Spleen (tissue), 11 donors: ENCODE measurements at regions not wholly inside any gene's neighbourhood (a gene's known extent, or its start where the extent isn't known, plus 50 kb on each side); places are given as distances from the start of the nearest gene placed in this dataset.

Source experiments
- DNase-seq: peaks from one replicate; pipeline ENCODE4 v3.0.0-alpha.2; 2020
- H3K27ac ChIP-seq, 8 donors: fragments of 200-600 bp; sonication (generic) in 7 of 8; 1 replicate in 4 of 8; 2 replicates in 4 of 8; pipeline versions ENCODE4 v1.5.0 to v1.8.0; 2016 to 2021; ENCODE audit warnings: inconsistent platforms in 4 of 8, mild to moderate bottlenecking in 4 of 8, moderate library complexity in 1 of 8
- H3K27me3 ChIP-seq, 7 donors: fragments of 200-600 bp; sonication (generic) in 6 of 7; replicated peaks in 1 of 7; 1 replicate in 4 of 7; 2 replicates in 3 of 7; pipeline versions ENCODE4 v1.5.0 to v1.8.0; 2016 to 2021; ENCODE audit warnings: inconsistent platforms in 3 of 7, mild to moderate bottlenecking in 1 of 7
- H3K36me3 ChIP-seq, 6 donors: fragments of 200-600 bp; sonication (generic) in 5 of 6; 1 replicate in 4 of 6; 2 replicates in 2 of 6; pipeline versions ENCODE4 v1.5.0 to v1.8.0; 2016 to 2021; ENCODE audit warnings: inconsistent platforms in 2 of 6
- H3K4me1 ChIP-seq, 6 donors: fragments of 200-600 bp; sonication (generic) in 5 of 6; 1 replicate in 3 of 6; 2 replicates in 3 of 6; pipeline versions ENCODE4 v1.5.0 to v1.8.0; 2016 to 2021; ENCODE audit warnings: inconsistent platforms in 3 of 6
- H3K4me3 ChIP-seq, 8 donors: fragments of 200-600 bp; sonication (generic) in 7 of 8; 1 replicate in 4 of 8; 2 replicates in 4 of 8; pipeline versions ENCODE4 v1.5.0 to v1.8.0; 2016 to 2021; ENCODE audit warnings: inconsistent platforms in 4 of 8, mild to moderate bottlenecking in 4 of 8, moderate library complexity in 2 of 8
- H3K9me3 ChIP-seq, 8 donors: fragments of 200-600 bp; sonication (generic) in 7 of 8; 1 replicate in 4 of 8; 2 replicates in 4 of 8; pipeline versions ENCODE4 v1.5.0 to v1.8.0; 2016 to 2021; ENCODE audit warnings: inconsistent platforms in 4 of 8
- POLR2A ChIP-seq, 3 donors: fragments of 450-650 bp; IDR thresholded peaks; one replicate each; pipeline ENCODE4 v1.5.1; 2017; ENCODE audit warnings: antibody characterized with exemption in 3 of 3, mild to moderate bottlenecking in 1 of 3
- POLR2AphosphoS5 ChIP-seq, 3 donors: sonication (generic); formaldehyde crosslinking; IDR thresholded peaks; one replicate each; pipeline ENCODE4 v1.5.1; 2017; ENCODE audit warnings: antibody characterized with exemption in 3 of 3
- WGBS, 5 donors: extraction: QIAGEN DNeasy Blood & Tissue Kit in 3 of 5; methylation state at CpG; one replicate each; pipeline versions ENCODE4 v1.1.5 to v1.1.7; 2013 to 2018; 5-methylcytosine and 5-hydroxymethylcytosine counted together
- intact Hi-C: fragments of 100-400 bp; cut with DNase I; formaldehyde crosslinking; loops from one replicate; pipeline ENCODE4 v1.15.0; 2023; ENCODE audit warnings: low total_unique reads
- TF ChIP-seq, protein P1 (sequence below), 11 experiments: fragments of 200-600 bp in 7 of 11; fragments of 450-650 bp in 4 of 11; sonication (generic) in 4 of 11; IDR thresholded peaks in 8 of 11; conservative IDR thresholded peaks in 3 of 11; 1 replicate in 7 of 11; 2 replicates in 4 of 11; pipeline versions ENCODE4 v1.4.0 to v1.8.0; 2016 to 2021; ENCODE audit warnings: antibody characterized with exemption in 11 of 11, inconsistent platforms in 4 of 11, mild to moderate bottlenecking in 1 of 11
- donor health status: healthy with polysubstance abuse.
- donor health status: DM: no; HTN: no; CAD: no; lungs with moderate emphysema.
- donor health status: DM: no; HTN: no; CAD: no.
- donor health status: Bipolar disorder and iron deficiency.
- donor health status: healthy.
- donor health status: DM: no; HTN: no; CAD: no.
- donor health status: DM: yes; HTN: yes; CAD: no.

DNA sequence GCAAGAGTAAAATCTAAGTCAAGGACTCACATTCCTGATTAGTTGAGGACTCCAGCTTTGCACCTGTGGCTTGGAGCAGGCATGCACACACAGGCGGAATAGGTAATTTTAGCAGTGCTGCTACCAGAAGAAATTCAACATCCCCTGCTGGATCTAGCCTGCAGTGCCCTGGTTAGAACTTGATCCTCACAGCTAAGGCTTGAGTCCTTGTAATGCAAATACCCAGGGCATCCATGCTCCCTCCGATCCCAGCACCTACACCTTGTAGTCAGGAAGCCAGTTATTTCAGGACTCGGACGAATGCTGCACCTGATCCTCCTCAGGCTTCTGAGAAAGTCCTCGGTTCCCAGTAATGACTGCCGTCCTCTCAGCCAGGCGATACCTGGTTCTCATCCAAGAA is 309.0 kb upstream of the AMIGO2 start:
- WGBS, 5 donors: 83 to 98% (median 94%) methylated on average over 7 of the region's 7 CpGs
- no peaks in the 10 kb centered on the region for H3K36me3 ChIP-seq
- intact Hi-C loops: no loop called here
- peaks cover 11 to 40% (median 31%) of the 10 kb centered on the region in 6 donors for H3K4me1 ChIP-seq
- H3K27ac ChIP-seq: no peak overlapping the region
- no peaks in the 10 kb centered on the region for H3K9me3 ChIP-seq
- TF ChIP-seq POLR2A (IDR thresholded peaks at IDR 0.05) (no peak), POLR2AphosphoS5 (IDR thresholded peaks at IDR 0.05) (no peak)
- TF ChIP-seq, protein P1, sequence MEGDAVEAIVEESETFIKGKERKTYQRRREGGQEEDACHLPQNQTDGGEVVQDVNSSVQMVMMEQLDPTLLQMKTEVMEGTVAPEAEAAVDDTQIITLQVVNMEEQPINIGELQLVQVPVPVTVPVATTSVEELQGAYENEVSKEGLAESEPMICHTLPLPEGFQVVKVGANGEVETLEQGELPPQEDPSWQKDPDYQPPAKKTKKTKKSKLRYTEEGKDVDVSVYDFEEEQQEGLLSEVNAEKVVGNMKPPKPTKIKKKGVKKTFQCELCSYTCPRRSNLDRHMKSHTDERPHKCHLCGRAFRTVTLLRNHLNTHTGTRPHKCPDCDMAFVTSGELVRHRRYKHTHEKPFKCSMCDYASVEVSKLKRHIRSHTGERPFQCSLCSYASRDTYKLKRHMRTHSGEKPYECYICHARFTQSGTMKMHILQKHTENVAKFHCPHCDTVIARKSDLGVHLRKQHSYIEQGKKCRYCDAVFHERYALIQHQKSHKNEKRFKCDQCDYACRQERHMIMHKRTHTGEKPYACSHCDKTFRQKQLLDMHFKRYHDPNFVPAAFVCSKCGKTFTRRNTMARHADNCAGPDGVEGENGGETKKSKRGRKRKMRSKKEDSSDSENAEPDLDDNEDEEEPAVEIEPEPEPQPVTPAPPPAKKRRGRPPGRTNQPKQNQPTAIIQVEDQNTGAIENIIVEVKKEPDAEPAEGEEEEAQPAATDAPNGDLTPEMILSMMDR (IDR thresholded peaks at IDR 0.05 in 8 of 11, conservative IDR thresholded peaks at IDR 0.05 in 3 of 11): no peak
- no peaks in the 10 kb centered on the region for H3K27me3 ChIP-seq
- no peak overlapping the region for H3K4me3 ChIP-seq
- DNase-seq: no peak

DNA sequence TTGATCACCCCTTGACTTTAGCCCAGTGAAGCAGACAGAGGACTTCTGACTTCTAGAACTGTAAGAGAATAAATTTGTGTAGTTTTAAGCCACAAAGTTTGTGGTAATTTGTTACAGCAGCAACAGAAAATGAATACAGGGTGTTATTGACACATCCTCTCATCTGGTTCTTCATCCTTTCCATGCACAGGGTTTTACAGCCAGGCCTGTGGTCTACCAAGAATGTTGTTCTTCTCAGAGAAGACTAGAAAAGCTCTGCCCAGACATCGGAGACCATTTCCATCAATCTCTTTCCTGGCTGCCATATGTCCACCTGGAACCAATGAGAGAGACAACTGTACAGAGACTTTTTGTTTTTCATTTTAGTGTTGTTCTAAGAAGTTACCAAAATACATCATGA is 308.2 kb upstream of the AMIGO2 start:
- Histone ChIP-seq H3K27me3 (no peaks in the 10 kb centered on the region), H3K9me3 (no peaks in the 10 kb centered on the region), H3K4me3 (no peak overlapping the region), H3K36me3 (no peaks in the 10 kb centered on the region), H3K27ac (peak overlapping the region in 1 of 8 donors; percentile 10), H3K4me1 (peaks cover 4 to 40% (median 25%) of the 10 kb centered on the region in 6 donors)
- WGBS, 5 donors: 68 to 94% (median 86%) methylated on average over 1 of the region's 1 CpG
- TF ChIP-seq POLR2AphosphoS5 (IDR thresholded peaks at IDR 0.05) (no peak), POLR2A (IDR thresholded peaks at IDR 0.05) (no peak)
- TF ChIP-seq, protein P1 (IDR thresholded peaks at IDR 0.05 in 8 of 11, conservative IDR thresholded peaks at IDR 0.05 in 3 of 11): no peak
- intact Hi-C loops: no loop called here
- DNase-seq: no peak

DNA sequence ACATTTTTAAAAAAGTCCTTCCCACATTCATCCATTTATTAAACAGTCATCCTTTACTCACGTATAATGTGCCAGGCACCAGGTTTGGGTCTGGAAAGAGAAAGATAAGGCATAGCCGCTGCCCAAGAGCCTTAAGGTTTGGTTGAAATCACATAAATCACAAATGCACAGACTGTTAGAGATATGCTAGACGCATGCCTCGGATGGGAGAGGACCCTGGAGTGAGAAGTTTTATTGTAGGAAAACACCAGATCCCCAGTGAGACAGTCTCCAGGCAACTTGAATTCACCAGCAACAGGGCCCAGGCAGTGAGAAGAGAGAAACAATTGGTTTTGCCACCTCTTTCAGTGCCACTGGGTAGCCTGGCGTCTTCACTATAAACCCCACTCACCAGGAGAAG is 305.9 kb upstream of the AMIGO2 start:
- Histone ChIP-seq H3K4me3 (no peak overlapping the region), H3K9me3 (peaks cover 0 to 10% (median 0%) of the 10 kb centered on the region in 8 donors), H3K4me1 (peaks cover 0 to 23% (median 13%) of the 10 kb centered on the region in 6 donors), H3K27ac (no peak overlapping the region), H3K36me3 (no peaks in the 10 kb centered on the region), H3K27me3 (no peaks in the 10 kb centered on the region)
- TF ChIP-seq POLR2AphosphoS5 (IDR thresholded peaks at IDR 0.05) (no peak), POLR2A (IDR thresholded peaks at IDR 0.05) (no peak)
- TF ChIP-seq, protein P1 (IDR thresholded peaks at IDR 0.05 in 8 of 11, conservative IDR thresholded peaks at IDR 0.05 in 3 of 11): no peak
- intact Hi-C loops: no loop called here
- WGBS, 5 donors: 84 to 95% (median 93%) methylated on average over 5 of the region's 5 CpGs
- DNase-seq: no peak

DNA sequence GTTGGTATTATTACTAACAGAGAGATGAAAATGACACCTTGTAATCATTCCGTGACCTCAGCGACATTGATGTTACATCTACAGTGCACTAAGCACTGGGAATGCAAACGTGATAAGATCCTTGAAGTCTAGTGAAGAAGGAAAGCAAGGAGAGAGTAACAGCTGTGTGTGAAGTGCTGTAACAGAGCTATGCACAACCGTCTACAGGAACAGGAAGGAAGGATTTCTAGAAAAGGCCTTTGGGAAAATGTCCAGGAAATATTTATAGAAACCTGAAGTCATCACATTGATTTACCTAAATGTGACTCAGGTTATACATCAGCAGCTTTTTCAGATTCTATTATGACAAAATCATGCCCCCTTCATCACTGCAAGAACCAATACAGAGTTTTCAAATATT is 304.2 kb upstream of the AMIGO2 start:
- WGBS, 5 donors: 44 to 51% (median 47%) methylated on average over 4 of the region's 4 CpGs
- H3K4me1 ChIP-seq: peaks cover 0 to 27% (median 16%) of the 10 kb centered on the region in 6 donors
- H3K27me3 ChIP-seq: no peaks in the 10 kb centered on the region
- no peak for DNase-seq
- no peaks in the 10 kb centered on the region for H3K36me3 ChIP-seq
- H3K27ac ChIP-seq: no peak overlapping the region
- no peak for TF ChIP-seq POLR2AphosphoS5 (IDR thresholded peaks at IDR 0.05)
- no peak for TF ChIP-seq POLR2A (IDR thresholded peaks at IDR 0.05)
- TF ChIP-seq, protein P1 (IDR thresholded peaks at IDR 0.05 in 8 of 11, conservative IDR thresholded peaks at IDR 0.05 in 3 of 11): no peak
- intact Hi-C loops: no loop called here
- no peak overlapping the region for H3K4me3 ChIP-seq
- peaks cover 0 to 10% (median 0%) of the 10 kb centered on the region in 8 donors for H3K9me3 ChIP-seq
